ENCODE measurements at regions not wholly inside any gene's neighbourhood (a gene's known extent, or its start where the extent isn't known, plus 50 kb on each side); places are given as distances from the start of the nearest gene placed in this dataset.

- Mint-ChIP-seq H3K9me3 (no peaks in the 10 kb centered on the region), H3K36me3 (ENCODE audit: low read depth) (no peaks in the 10 kb centered on the region), H3K4me1 (peaks cover 3% of the 10 kb centered on the region), H3K27me3 (ENCODE audit: insufficient read depth) (peaks cover 12% of the 10 kb centered on the region), H3K27ac (no peak overlapping the region), H3K4me3 (no peak overlapping the region)
- no peak overlapping the region for H3K4me3 ChIP-seq (ENCODE audit: low read length)
- H3K4me1 ChIP-seq (ENCODE audit: control insufficient read depth, insufficient read depth, low read length): no peaks in the 10 kb centered on the region
- no peak overlapping the region for H3K27ac ChIP-seq (ENCODE audit: low read depth, low read length)
- no peaks in the 10 kb centered on the region for H3K9me3 ChIP-seq (ENCODE audit: control insufficient read depth, low read length)
- no peaks in the 10 kb centered on the region for H3K36me3 ChIP-seq (ENCODE audit: control insufficient read depth, insufficient read depth, low read length)
- no peaks in the 10 kb centered on the region for H3K27me3 ChIP-seq (ENCODE audit: control insufficient read depth, insufficient read depth, low read length, poor library complexity, severe bottlenecking)
- DNase-seq: no peak
- TF ChIP-seq CTCF (conservative IDR thresholded peaks at IDR 0.05): no peak
- H3K9ac ChIP-seq (ENCODE audit: extremely low read depth, low read length, poor library complexity, severe bottlenecking): no peak overlapping the region
- WGBS, 2 experiments (ENCODE audit: insufficient coverage in 1 of 2, insufficient read length in 1 of 2): 88 to 98% methylated on average over 5 of the region's 5 CpGs
Observed at GRCh38 chr20:60894091-60894490, 358.0 kb upstream of the CDH4 start.

GRCh38 chr20:60895363-60896079, 356.5 kb upstream of the CDH4 start:
- no peak overlapping the region for H3K27ac ChIP-seq (ENCODE audit: low read depth, low read length)
- H3K36me3 ChIP-seq (ENCODE audit: control insufficient read depth, insufficient read depth, low read length): no peaks in the 10 kb centered on the region
- H3K9ac ChIP-seq (ENCODE audit: extremely low read depth, low read length, poor library complexity, severe bottlenecking): no peak overlapping the region
- WGBS, 2 experiments (ENCODE audit: insufficient coverage in 1 of 2, insufficient read length in 1 of 2): 80 to 86% methylated on average over 5 of the region's 5 CpGs
- H3K4me1 Mint-ChIP-seq: peaks cover 7% of the 10 kb centered on the region
- H3K27ac Mint-ChIP-seq: no peak overlapping the region
- H3K27me3 Mint-ChIP-seq (ENCODE audit: insufficient read depth): peaks cover 8% of the 10 kb centered on the region
- H3K4me1 ChIP-seq (ENCODE audit: control insufficient read depth, insufficient read depth, low read length): no peaks in the 10 kb centered on the region
- no peaks in the 10 kb centered on the region for H3K36me3 Mint-ChIP-seq (ENCODE audit: low read depth)
- H3K27me3 ChIP-seq (ENCODE audit: control insufficient read depth, insufficient read depth, low read length, poor library complexity, severe bottlenecking): no peaks in the 10 kb centered on the region
- H3K9me3 Mint-ChIP-seq: no peaks in the 10 kb centered on the region
- no peak overlapping the region for H3K4me3 Mint-ChIP-seq
- no peaks in the 10 kb centered on the region for H3K9me3 ChIP-seq (ENCODE audit: control insufficient read depth, low read length)
- no peak for TF ChIP-seq CTCF (conservative IDR thresholded peaks at IDR 0.05)
- H3K4me3 ChIP-seq (ENCODE audit: low read length): no peak overlapping the region
- DNase-seq: no peak

GRCh38 chr20:60897976-60898375, 354.1 kb upstream of the CDH4 start:
- H3K9me3 Mint-ChIP-seq: no peaks in the 10 kb centered on the region
- H3K4me3 ChIP-seq (ENCODE audit: low read length): no peak overlapping the region
- WGBS, 2 experiments (ENCODE audit: insufficient coverage in 1 of 2, insufficient read length in 1 of 2): 17 to 37% methylated on average over 2 of the region's 2 CpGs
- H3K4me3 Mint-ChIP-seq: no peak overlapping the region
- H3K27ac Mint-ChIP-seq: no peak overlapping the region
- no peaks in the 10 kb centered on the region for H3K36me3 Mint-ChIP-seq (ENCODE audit: low read depth)
- no peak overlapping the region for H3K27ac ChIP-seq (ENCODE audit: low read depth, low read length)
- no peaks in the 10 kb centered on the region for H3K36me3 ChIP-seq (ENCODE audit: control insufficient read depth, insufficient read depth, low read length)
- H3K4me1 Mint-ChIP-seq: peaks cover 7% of the 10 kb centered on the region
- H3K9ac ChIP-seq (ENCODE audit: extremely low read depth, low read length, poor library complexity, severe bottlenecking): no peak overlapping the region
- peaks cover 16% of the 10 kb centered on the region for H3K27me3 Mint-ChIP-seq (ENCODE audit: insufficient read depth)
- no peaks in the 10 kb centered on the region for H3K9me3 ChIP-seq (ENCODE audit: control insufficient read depth, low read length)
- no peaks in the 10 kb centered on the region for H3K4me1 ChIP-seq (ENCODE audit: control insufficient read depth, insufficient read depth, low read length)
- no peaks in the 10 kb centered on the region for H3K27me3 ChIP-seq (ENCODE audit: control insufficient read depth, insufficient read depth, low read length, poor library complexity, severe bottlenecking)
- DNase-seq: no peak
- TF ChIP-seq CTCF (conservative IDR thresholded peaks at IDR 0.05): no peak

Data from endodermal cell (in vitro differentiated cells).